ENCODE measurements at regions not wholly inside any gene's neighbourhood (a gene's known extent, or its start where the extent isn't known, plus 50 kb on each side); places are given as distances from the start of the nearest gene placed in this dataset.
"Not testable (repeated sequence)": the region's sequence is repeated elsewhere in the genome, so short reads cannot be mapped to it uniquely, and the experiment has no call there.

GRCh38 chr9:33686942-33687341 lies 108.4 kb upstream of the PRSS3 start:
- H3K27me3 ChIP-seq (ENCODE audit: control insufficient read depth in 1 of 2, insufficient read depth in 2 of 2, low read length in 2 of 2): no peaks in the 10 kb centered on the region
- H3K4me3 ChIP-seq (ENCODE audit: low read depth in 1 of 2, low read length in 2 of 2): no peak overlapping the region
- H3K9me3 ChIP-seq (ENCODE audit: control insufficient read depth in 2 of 2, insufficient read depth in 1 of 2, low read depth in 1 of 2, low read length in 1 of 2): no peaks in the 10 kb centered on the region
- no peaks in the 10 kb centered on the region for H3K4me1 ChIP-seq (ENCODE audit: control insufficient read depth in 2 of 2, insufficient read depth in 2 of 2, low read length in 1 of 2)
- H3K27ac ChIP-seq (ENCODE audit: low read depth in 2 of 2, low read length in 1 of 2): no peak overlapping the region
- H3K36me3 ChIP-seq (ENCODE audit: control insufficient read depth in 2 of 2, insufficient read depth in 2 of 2, low read length in 1 of 2): no peaks in the 10 kb centered on the region
- WGBS, 2 donors: 75 to 77% methylated on average over 4 of the region's 4 CpGs

- H3K36me3 ChIP-seq (ENCODE audit: control insufficient read depth in 2 of 2, insufficient read depth in 2 of 2, low read length in 1 of 2): no peaks in the 10 kb centered on the region
- WGBS, 2 donors: 11 to 18% methylated on average over 2 of the region's 2 CpGs
- H3K4me3 ChIP-seq (ENCODE audit: low read depth in 1 of 2, low read length in 2 of 2): no peak overlapping the region
- H3K27ac ChIP-seq (ENCODE audit: low read depth in 2 of 2, low read length in 1 of 2): no peak overlapping the region
- H3K27me3 ChIP-seq (ENCODE audit: control insufficient read depth in 1 of 2, insufficient read depth in 2 of 2, low read length in 2 of 2): no peaks in the 10 kb centered on the region
- no peaks in the 10 kb centered on the region for H3K4me1 ChIP-seq (ENCODE audit: control insufficient read depth in 2 of 2, insufficient read depth in 2 of 2, low read length in 1 of 2)
- no peaks in the 10 kb centered on the region for H3K9me3 ChIP-seq (ENCODE audit: control insufficient read depth in 2 of 2, insufficient read depth in 1 of 2, low read depth in 1 of 2, low read length in 1 of 2)
Measured at GRCh38 chr9:33687779-33688178, 107.6 kb upstream of the PRSS3 start.

- H3K9me3 ChIP-seq (ENCODE audit: control insufficient read depth in 2 of 2, insufficient read depth in 1 of 2, low read depth in 1 of 2, low read length in 1 of 2): no peaks in the 10 kb centered on the region
- H3K27ac ChIP-seq (ENCODE audit: low read depth in 2 of 2, low read length in 1 of 2): no peak overlapping the region
- no peaks in the 10 kb centered on the region for H3K36me3 ChIP-seq (ENCODE audit: control insufficient read depth in 2 of 2, insufficient read depth in 2 of 2, low read length in 1 of 2)
- WGBS, 2 donors: 66 to 75% methylated on average over 2 of the region's 2 CpGs
- H3K27me3 ChIP-seq (ENCODE audit: control insufficient read depth in 1 of 2, insufficient read depth in 2 of 2, low read length in 2 of 2): no peaks in the 10 kb centered on the region
- no peak overlapping the region for H3K4me3 ChIP-seq (ENCODE audit: low read depth in 1 of 2, low read length in 2 of 2)
- H3K4me1 ChIP-seq (ENCODE audit: control insufficient read depth in 2 of 2, insufficient read depth in 2 of 2, low read length in 1 of 2): no peaks in the 10 kb centered on the region
Measured at GRCh38 chr9:33690143-33690933, 105.0 kb upstream of the PRSS3 start.

- H3K27me3 ChIP-seq (ENCODE audit: control insufficient read depth in 1 of 2, insufficient read depth in 2 of 2, low read length in 2 of 2): no peaks in the 10 kb centered on the region
- no peak overlapping the region for H3K27ac ChIP-seq (ENCODE audit: low read depth in 2 of 2, low read length in 1 of 2)
- no peaks in the 10 kb centered on the region for H3K4me1 ChIP-seq (ENCODE audit: control insufficient read depth in 2 of 2, insufficient read depth in 2 of 2, low read length in 1 of 2)
- no peaks in the 10 kb centered on the region for H3K36me3 ChIP-seq (ENCODE audit: control insufficient read depth in 2 of 2, insufficient read depth in 2 of 2, low read length in 1 of 2)
- H3K4me3 ChIP-seq (ENCODE audit: low read depth in 1 of 2, low read length in 2 of 2): no peak overlapping the region
- no peaks in the 10 kb centered on the region for H3K9me3 ChIP-seq (ENCODE audit: control insufficient read depth in 2 of 2, insufficient read depth in 1 of 2, low read depth in 1 of 2, low read length in 1 of 2)
- 86 to 94% methylated on average over 2 of the region's 2 CpGs for WGBS, 2 donors
Measured at GRCh38 chr9:33695299-33695698, 100.1 kb upstream of the PRSS3 start.

- Histone ChIP-seq H3K27ac (ENCODE audit: low read depth in 2 of 2, low read length in 1 of 2) (no peak overlapping the region), H3K36me3 (ENCODE audit: control insufficient read depth in 2 of 2, insufficient read depth in 2 of 2, low read length in 1 of 2) (no peaks in the 10 kb centered on the region), H3K4me3 (ENCODE audit: low read depth in 1 of 2, low read length in 2 of 2) (no peak overlapping the region), H3K9me3 (ENCODE audit: control insufficient read depth in 2 of 2, insufficient read depth in 1 of 2, low read depth in 1 of 2, low read length in 1 of 2) (no peaks in the 10 kb centered on the region), H3K4me1 (ENCODE audit: control insufficient read depth in 2 of 2, insufficient read depth in 2 of 2, low read length in 1 of 2) (no peaks in the 10 kb centered on the region), H3K27me3 (ENCODE audit: control insufficient read depth in 1 of 2, insufficient read depth in 2 of 2, low read length in 2 of 2) (no peaks in the 10 kb centered on the region)
- 90% methylated on average over 3 of the region's 3 CpGs for WGBS, 2 donors
Measured at GRCh38 chr9:33695856-33696255, 99.5 kb upstream of the PRSS3 start.

GRCh38 chr9:33697171-33697570 lies 98.2 kb upstream of the PRSS3 start:
- Histone ChIP-seq H3K4me3 (ENCODE audit: low read depth in 1 of 2, low read length in 2 of 2) (no peak overlapping the region), H3K27me3 (ENCODE audit: control insufficient read depth in 1 of 2, insufficient read depth in 2 of 2, low read length in 2 of 2) (no peaks in the 10 kb centered on the region), H3K36me3 (ENCODE audit: control insufficient read depth in 2 of 2, insufficient read depth in 2 of 2, low read length in 1 of 2) (no peaks in the 10 kb centered on the region), H3K4me1 (ENCODE audit: control insufficient read depth in 2 of 2, insufficient read depth in 2 of 2, low read length in 1 of 2) (no peaks in the 10 kb centered on the region), H3K9me3 (ENCODE audit: control insufficient read depth in 2 of 2, insufficient read depth in 1 of 2, low read depth in 1 of 2, low read length in 1 of 2) (no peaks in the 10 kb centered on the region), H3K27ac (ENCODE audit: low read depth in 2 of 2, low read length in 1 of 2) (no peak overlapping the region)

GRCh38 chr9:33698267-33698666 lies 97.1 kb upstream of the PRSS3 start:
- H3K27me3 ChIP-seq (ENCODE audit: control insufficient read depth in 1 of 2, insufficient read depth in 2 of 2, low read length in 2 of 2): no peaks in the 10 kb centered on the region
- 73 to 77% methylated on average over 1 of the region's 1 CpG for WGBS, 2 donors
- H3K27ac ChIP-seq (ENCODE audit: low read depth in 2 of 2, low read length in 1 of 2): no peak overlapping the region
- H3K4me3 ChIP-seq (ENCODE audit: low read depth in 1 of 2, low read length in 2 of 2): no peak overlapping the region
- H3K9me3 ChIP-seq (ENCODE audit: control insufficient read depth in 2 of 2, insufficient read depth in 1 of 2, low read depth in 1 of 2, low read length in 1 of 2): no peaks in the 10 kb centered on the region
- H3K36me3 ChIP-seq (ENCODE audit: control insufficient read depth in 2 of 2, insufficient read depth in 2 of 2, low read length in 1 of 2): no peaks in the 10 kb centered on the region
- no peaks in the 10 kb centered on the region for H3K4me1 ChIP-seq (ENCODE audit: control insufficient read depth in 2 of 2, insufficient read depth in 2 of 2, low read length in 1 of 2)

GRCh38 chr9:33700940-33701339 lies 94.4 kb upstream of the PRSS3 start:
- 84% methylated on average over 2 of the region's 2 CpGs for WGBS, 2 donors
- H3K4me1 ChIP-seq (ENCODE audit: control insufficient read depth in 2 of 2, insufficient read depth in 2 of 2, low read length in 1 of 2); H3K27me3 ChIP-seq (ENCODE audit: control insufficient read depth in 1 of 2, insufficient read depth in 2 of 2, low read length in 2 of 2); H3K9me3 ChIP-seq (ENCODE audit: control insufficient read depth in 2 of 2, insufficient read depth in 1 of 2, low read depth in 1 of 2, low read length in 1 of 2); H3K27ac ChIP-seq (ENCODE audit: low read depth in 2 of 2, low read length in 1 of 2); H3K4me3 ChIP-seq (ENCODE audit: low read depth in 1 of 2, low read length in 2 of 2); H3K36me3 ChIP-seq (ENCODE audit: control insufficient read depth in 2 of 2, insufficient read depth in 2 of 2, low read length in 1 of 2): not testable (repeated sequence)

GRCh38 chr9:33703430-33704102 lies 91.8 kb upstream of the PRSS3 start:
- H3K4me3 ChIP-seq (ENCODE audit: low read depth in 1 of 2, low read length in 2 of 2): no peak overlapping the region
- H3K4me1 ChIP-seq (ENCODE audit: control insufficient read depth in 2 of 2, insufficient read depth in 2 of 2, low read length in 1 of 2): no peaks in the 10 kb centered on the region
- no peaks in the 10 kb centered on the region for H3K27me3 ChIP-seq (ENCODE audit: control insufficient read depth in 1 of 2, insufficient read depth in 2 of 2, low read length in 2 of 2)
- no peak overlapping the region for H3K27ac ChIP-seq (ENCODE audit: low read depth in 2 of 2, low read length in 1 of 2)
- H3K9me3 ChIP-seq (ENCODE audit: control insufficient read depth in 2 of 2, insufficient read depth in 1 of 2, low read depth in 1 of 2, low read length in 1 of 2): no peaks in the 10 kb centered on the region
- H3K36me3 ChIP-seq (ENCODE audit: control insufficient read depth in 2 of 2, insufficient read depth in 2 of 2, low read length in 1 of 2): no peaks in the 10 kb centered on the region
- WGBS, 2 donors: 78 to 85% methylated on average over 8 of the region's 8 CpGs

- 38 to 62% methylated on average over 2 of the region's 2 CpGs for WGBS, 2 donors
- H3K9me3 ChIP-seq (ENCODE audit: control insufficient read depth in 2 of 2, insufficient read depth in 1 of 2, low read depth in 1 of 2, low read length in 1 of 2); H3K27ac ChIP-seq (ENCODE audit: low read depth in 2 of 2, low read length in 1 of 2); H3K27me3 ChIP-seq (ENCODE audit: control insufficient read depth in 1 of 2, insufficient read depth in 2 of 2, low read length in 2 of 2); H3K4me3 ChIP-seq (ENCODE audit: low read depth in 1 of 2, low read length in 2 of 2); H3K36me3 ChIP-seq (ENCODE audit: control insufficient read depth in 2 of 2, insufficient read depth in 2 of 2, low read length in 1 of 2); H3K4me1 ChIP-seq (ENCODE audit: control insufficient read depth in 2 of 2, insufficient read depth in 2 of 2, low read length in 1 of 2): not testable (repeated sequence)
Measured at GRCh38 chr9:33705440-33705839, 89.9 kb upstream of the PRSS3 start.
